ENCODE measurements at regions not wholly inside any gene's neighbourhood (a gene's known extent, or its start where the extent isn't known, plus 50 kb on each side); places are given as distances from the start of the nearest gene placed in this dataset.

GRCh38 chr1:204744107-204744779 lies 58.7 kb upstream of the LRRN2 start:
- Histone ChIP-seq H2AFZ (ENCODE audit: low read depth, low read length) (no peak overlapping the region), H4K20me1 (replicated peaks; ENCODE audit: control insufficient read depth, insufficient read depth, low read length) (no peaks in the 10 kb centered on the region), H3K4me2 (ENCODE audit: insufficient read depth, low read length) (no peak overlapping the region), H3K9me1 (ENCODE audit: control insufficient read depth, insufficient read depth, low read length) (no peaks in the 10 kb centered on the region), H3K36me3 (ENCODE audit: control insufficient read depth, insufficient read depth, low read length) (no peaks in the 10 kb centered on the region), H3K27ac (ENCODE audit: extremely low read depth, low read depth, low read length) (no peak overlapping the region), H3K9ac (ENCODE audit: insufficient read depth in 1 of 2, low read depth in 2 of 2, low read length in 2 of 2) (no peak overlapping the region), H3K9me3 (replicated peaks; ENCODE audit: control insufficient read depth, insufficient read depth, low read depth, low read length) (no peaks in the 10 kb centered on the region), H3K27me3 (ENCODE audit: control insufficient read depth in 2 of 2, insufficient read depth in 2 of 2, low read length in 2 of 2) (peaks cover 8 to 22% of the 10 kb centered on the region in 2 experiments), H3K79me2 (ENCODE audit: control insufficient read depth, insufficient read depth, low read length) (no peaks in the 10 kb centered on the region), H3K4me3 (no peak overlapping the region), H3K4me1 (replicated peaks in 1 of 2; ENCODE audit: control insufficient read depth in 2 of 2, insufficient read depth in 2 of 2, low read length in 2 of 2) (no peaks in the 10 kb centered on the region)
- ATAC-seq (no peak), DNase-seq (ENCODE audit: extremely low read depth in 1 of 4, low spot score in 3 of 4) (no peak), FAIRE-seq (no peak)
- intact Hi-C loops (cut with micrococcal nuclease) (no loop called here), in situ Hi-C loops (cut with MboI) (no loop called here)
- WGBS (ENCODE audit: insufficient coverage, low coverage, missing lambda C conversion rate): 8% methylated on average over 7 of the region's 7 CpGs
- no TSS peak for BruUV-seq (replicated peaks)
- CTCF ChIA-PET (ENCODE audit: low intra/inter-chr PET ratio): no interaction called here
- POLR2A ChIA-PET: interaction anchor here (0.7 to 1.1 kb wide), 3 partner anchors 8 to 228 kb away, joined by 3 to 5 read pairs (median 5); partner anchors contain the start of gene MDM4
- no peak for TF ChIP-seq CLOCK (CRISPR knock-in tag; IDR thresholded peaks at IDR 0.05; ENCODE audit: borderline replicate concordance)
- no peak for TF ChIP-seq GTF3C2 (IDR thresholded peaks at IDR 0.05; ENCODE audit: borderline replicate concordance, extremely low read depth, insufficient read length)
- no peak for TF ChIP-seq RBBP5 (IDR thresholded peaks at IDR 0.05; ENCODE audit: borderline replicate concordance, insufficient read depth, low read length, poor library complexity, severe bottlenecking)
- TF ChIP-seq ZNF717 (CRISPR knock-in tag; IDR thresholded peaks at IDR 0.05): no peak
- TF ChIP-seq TOE1 (IDR thresholded peaks at IDR 0.05; ENCODE audit: borderline replicate concordance): no peak
- TF ChIP-seq TOE1 (CRISPR knock-in tag; IDR thresholded peaks at IDR 0.05; ENCODE audit: borderline replicate concordance, low read depth): no peak
- no peak for TF ChIP-seq ELF1 (tag; IDR thresholded peaks at IDR 0.05)
- TF ChIP-seq E4F1 (CRISPR knock-in tag; IDR thresholded peaks at IDR 0.05; ENCODE audit: borderline replicate concordance): no peak
- no peak for TF ChIP-seq ZNF436 (CRISPR knock-in tag; IDR thresholded peaks at IDR 0.05)
- no peak for TF ChIP-seq ZNF146 (CRISPR knock-in tag; IDR thresholded peaks at IDR 0.05; ENCODE audit: unreplicated experiment)
- no peak for TF ChIP-seq MBD1 (CRISPR knock-in tag; IDR thresholded peaks at IDR 0.05)
- no peak for TF ChIP-seq OTX1 (CRISPR knock-in tag; IDR thresholded peaks at IDR 0.05)
